Suprapubic skin (tissue), 4 donors: ENCODE measurements at regions not wholly inside any gene's neighbourhood (a gene's known extent, or its start where the extent isn't known, plus 50 kb on each side); places are given as distances from the start of the nearest gene placed in this dataset.
"Not testable (repeated sequence)": the region's sequence is repeated elsewhere in the genome, so short reads cannot be mapped to it uniquely, and the experiment has no call there.

Source experiments
- DNase-seq, 2 donors: peaks; one replicate each; pipeline ENCODE4 v3.0.0-alpha.2; 2019; ENCODE audit warnings: low spot score in 2 of 2
- H3K27ac ChIP-seq: fragments of 200-600 bp; sonication (generic); one replicate; pipeline ENCODE4 v1.5.1; 2019
- H3K27me3 ChIP-seq: fragments of 200-600 bp; sonication (generic); one replicate; pipeline ENCODE4 v1.5.1; 2019
- H3K36me3 ChIP-seq: fragments of 200-600 bp; sonication (generic); one replicate; pipeline ENCODE4 v1.5.1; 2019
- H3K4me1 ChIP-seq: fragments of 200-600 bp; sonication (generic); one replicate; pipeline ENCODE4 v1.5.1; 2019
- H3K4me3 ChIP-seq: fragments of 200-600 bp; sonication (generic); one replicate; pipeline ENCODE4 v1.5.1; 2019; ENCODE audit warnings: mild to moderate bottlenecking
- H3K9me3 ChIP-seq: fragments of 200-600 bp; sonication (generic); one replicate; pipeline ENCODE4 v1.5.1; 2019
- CTCF ChIP-seq, 2 donors: fragments of 200-600 bp in 1 of 2; fragments of 450-650 bp in 1 of 2; sonication (generic) in 1 of 2; IDR thresholded peaks; one replicate each; pipeline ENCODE4 v1.5.1; 2016 to 2019; ENCODE audit warnings: antibody characterized with exemption in 2 of 2, mild to moderate bottlenecking in 1 of 2, moderate library complexity in 1 of 2
- EP300 ChIP-seq: sonication (generic); formaldehyde crosslinking; IDR thresholded peaks from one replicate; pipeline ENCODE4 v1.6.1; 2017; ENCODE audit warnings: antibody characterized with exemption
- POLR2A ChIP-seq, 2 donors: fragments of 450-650 bp; IDR thresholded peaks; one replicate each; pipeline ENCODE4 v1.6.1; 2017; ENCODE audit warnings: antibody characterized with exemption in 2 of 2, mild to moderate bottlenecking in 2 of 2, moderate library complexity in 2 of 2
- POLR2AphosphoS5 ChIP-seq, 3 donors: sonication (generic); formaldehyde crosslinking; IDR thresholded peaks; one replicate each; pipeline ENCODE4 v1.6.1; 2017; ENCODE audit warnings: antibody characterized with exemption in 3 of 3
- WGBS: methylation state at CpG from one replicate; pipeline ENCODE4 v1.1.5; 2018; 5-methylcytosine and 5-hydroxymethylcytosine counted together

- H3K36me3 ChIP-seq, result no peaks in the 10 kb centered on the region
- no peak for DNase-seq
- no peak for TF ChIP-seq CTCF (IDR thresholded peaks at IDR 0.05)
- TF ChIP-seq POLR2A (IDR thresholded peaks at IDR 0.05), result no peak
- no peak for TF ChIP-seq POLR2AphosphoS5 (IDR thresholded peaks at IDR 0.05)
- no peak for TF ChIP-seq EP300
- H3K4me3 ChIP-seq, result no peak overlapping the region
- H3K9me3 ChIP-seq, result no peaks in the 10 kb centered on the region
- no peak overlapping the region for H3K27ac ChIP-seq
- H3K4me1 ChIP-seq, result no peaks in the 10 kb centered on the region
- no peaks in the 10 kb centered on the region for H3K27me3 ChIP-seq
- WGBS, result 90% methylated on average over 7 of the region's 7 CpGs
Measured at GRCh38 chr5:159496773-159497172, 166.5 kb upstream of the IL12B start.

GRCh38 chr5:159497221-159497620 is 166.9 kb upstream of the IL12B start:
- WGBS, result 48% methylated on average over 2 of the region's 2 CpGs
- H3K27ac ChIP-seq, result no peak overlapping the region

GRCh38 chr5:159498630-159499029 is 168.3 kb upstream of the IL12B start:
- TF ChIP-seq POLR2A (IDR thresholded peaks at IDR 0.05) (no peak), POLR2AphosphoS5 (IDR thresholded peaks at IDR 0.05) (no peak), CTCF (IDR thresholded peaks at IDR 0.05) (no peak), EP300 (no peak)
- no peaks in the 10 kb centered on the region for H3K27me3 ChIP-seq

More at GRCh38 chr5:159497221-159497620, 166.9 kb upstream of the IL12B start:
- no peaks in the 10 kb centered on the region for H3K4me1 ChIP-seq
- no peaks in the 10 kb centered on the region for H3K27me3 ChIP-seq
- no peak for DNase-seq
- no peaks in the 10 kb centered on the region for H3K9me3 ChIP-seq
- no peak overlapping the region for H3K4me3 ChIP-seq
- no peaks in the 10 kb centered on the region for H3K36me3 ChIP-seq
- TF ChIP-seq POLR2A (IDR thresholded peaks at IDR 0.05), result no peak
- TF ChIP-seq EP300, result no peak
- no peak for TF ChIP-seq POLR2AphosphoS5 (IDR thresholded peaks at IDR 0.05)
- TF ChIP-seq CTCF (IDR thresholded peaks at IDR 0.05), result no peak

GRCh38 chr5:159502116-159502515 is 171.8 kb upstream of the IL12B start:
- DNase-seq, H3K36me3 ChIP-seq, H3K27ac ChIP-seq, H3K4me3 ChIP-seq, H3K4me1 ChIP-seq, H3K27me3 ChIP-seq, H3K9me3 ChIP-seq: not testable (repeated sequence)
- WGBS, result 90% methylated on average over 4 of the region's 4 CpGs

More at GRCh38 chr5:159498630-159499029, 168.3 kb upstream of the IL12B start:
- H3K4me1 ChIP-seq, result no peaks in the 10 kb centered on the region
- no peaks in the 10 kb centered on the region for H3K9me3 ChIP-seq
- no peak for DNase-seq
- H3K4me3 ChIP-seq, result no peak overlapping the region
- no peak overlapping the region for H3K27ac ChIP-seq
- H3K36me3 ChIP-seq, result no peaks in the 10 kb centered on the region

- H3K36me3 ChIP-seq, result no peaks in the 10 kb centered on the region
- DNase-seq, result no peak
- TF ChIP-seq EP300 (no peak), POLR2A (IDR thresholded peaks at IDR 0.05) (no peak), POLR2AphosphoS5 (IDR thresholded peaks at IDR 0.05) (no peak), CTCF (IDR thresholded peaks at IDR 0.05) (no peak)
- H3K27me3 ChIP-seq, result no peaks in the 10 kb centered on the region
- no peak overlapping the region for H3K4me3 ChIP-seq
- no peak overlapping the region for H3K27ac ChIP-seq
- 95% methylated on average over 3 of the region's 4 CpGs for WGBS
- H3K9me3 ChIP-seq, result no peaks in the 10 kb centered on the region
- H3K4me1 ChIP-seq, result no peaks in the 10 kb centered on the region
Measured at GRCh38 chr5:159503236-159503635, 172.9 kb upstream of the IL12B start.

- Histone ChIP-seq H3K27ac (no peak overlapping the region), H3K4me1 (no peaks in the 10 kb centered on the region), H3K36me3 (no peaks in the 10 kb centered on the region), H3K4me3 (no peak overlapping the region), H3K27me3 (no peaks in the 10 kb centered on the region), H3K9me3 (no peaks in the 10 kb centered on the region)
- WGBS, result 39% methylated on average over 2 of the region's 2 CpGs
- no peak for DNase-seq
- TF ChIP-seq EP300, result no peak
- no peak for TF ChIP-seq CTCF (IDR thresholded peaks at IDR 0.05)
- TF ChIP-seq POLR2AphosphoS5 (IDR thresholded peaks at IDR 0.05), result no peak
Measured at GRCh38 chr5:159504106-159504856, 174.0 kb upstream of the IL12B start.
